ENCODE measurements at regions not wholly inside any gene's neighbourhood (a gene's known extent, or its start where the extent isn't known, plus 50 kb on each side); places are given as distances from the start of the nearest gene placed in this dataset.
"Not testable (repeated sequence)": the region's sequence is repeated elsewhere in the genome, so short reads cannot be mapped to it uniquely, and the experiment has no call there.

GRCh38 chr11:110347660-110348059, 51.2 kb upstream of the RDX start:
- no peak for DNase-seq (ENCODE audit: low spot score)

DNA sequence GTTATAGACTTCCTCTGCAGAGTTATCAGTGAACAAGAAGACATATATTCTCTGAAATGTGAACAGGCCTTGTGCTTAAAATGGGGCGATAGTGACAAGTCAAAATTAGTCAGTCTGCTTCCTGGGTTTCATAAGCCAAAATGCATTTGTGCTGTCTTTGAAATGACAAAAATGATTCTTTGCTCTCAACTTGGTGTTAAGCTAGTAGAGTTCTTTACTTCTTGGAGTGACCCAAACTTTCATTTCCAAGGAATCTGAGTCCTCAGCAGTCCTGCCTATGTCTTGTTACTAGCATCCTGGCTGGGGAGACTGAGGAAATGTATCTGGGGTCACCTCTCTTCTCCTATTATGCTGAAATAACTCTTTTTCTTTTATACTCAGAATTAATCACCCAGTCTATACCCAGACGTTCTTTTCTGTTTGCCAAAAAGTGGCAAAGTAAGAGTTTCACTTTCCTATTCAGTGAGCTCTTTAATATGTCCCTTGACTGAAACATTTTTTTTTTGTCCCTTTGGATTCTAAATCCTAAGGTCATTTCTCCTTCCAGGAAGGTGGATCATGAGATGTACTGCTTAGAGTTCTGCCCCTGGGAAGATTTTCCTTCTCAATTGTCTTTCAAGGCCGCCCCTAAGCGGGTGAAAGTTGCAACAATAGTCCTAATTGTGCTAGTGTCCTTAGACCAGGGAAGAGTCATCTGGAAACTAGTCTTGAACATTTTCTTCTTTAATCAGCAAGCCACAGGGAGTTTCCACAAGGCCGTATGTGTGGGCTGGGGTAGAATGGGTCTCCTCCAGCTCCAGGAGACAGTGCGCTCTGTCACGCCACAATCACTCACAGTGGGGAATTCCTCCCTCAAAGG, 53.0 kb upstream of the RDX start:
- ATAC-seq (peak; percentile 68), DNase-seq (ENCODE audit: low spot score) (no peak)

More at GRCh38 chr11:110347660-110348059, 51.2 kb upstream of the RDX start:
- no peak for ATAC-seq

DNA sequence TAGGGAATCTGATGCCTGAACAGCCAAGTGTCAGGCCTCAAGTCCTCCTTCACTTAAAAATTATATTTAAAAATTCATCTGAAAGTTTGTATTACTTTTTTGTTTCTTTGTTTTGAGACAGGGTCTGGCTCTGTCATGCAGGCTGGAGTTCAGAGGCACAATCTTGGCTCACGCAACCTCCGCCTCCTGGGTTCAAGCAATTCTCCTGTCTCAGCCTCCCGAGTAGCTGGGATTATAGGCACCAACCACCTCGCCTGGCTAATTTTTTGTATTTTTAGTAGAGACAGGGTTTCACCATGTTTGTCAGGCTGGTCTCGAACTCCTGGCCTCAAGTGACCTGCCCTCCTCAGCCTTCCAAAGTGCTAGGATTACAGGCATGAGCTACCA, 53.6 kb upstream of the RDX start:
- DNase-seq (ENCODE audit: low spot score); ATAC-seq: not testable (repeated sequence)

GRCh38 chr11:110355011-110355744, 58.8 kb upstream of the RDX start:
- DNase-seq (ENCODE audit: low spot score) (peak; percentile 49), ATAC-seq (peak; percentile 71)

GRCh38 chr11:110356762-110357671, 60.6 kb upstream of the RDX start:
- ATAC-seq (peak; percentile 88), DNase-seq (ENCODE audit: low spot score) (no peak)

GRCh38 chr11:110358336-110358735, 61.9 kb upstream of the RDX start:
- DNase-seq (ENCODE audit: low spot score) (no peak), ATAC-seq (no peak)

- ATAC-seq; DNase-seq (ENCODE audit: low spot score): not testable (repeated sequence)
Observed at GRCh38 chr11:110360781-110361408, 64.5 kb upstream of the RDX start.

DNA sequence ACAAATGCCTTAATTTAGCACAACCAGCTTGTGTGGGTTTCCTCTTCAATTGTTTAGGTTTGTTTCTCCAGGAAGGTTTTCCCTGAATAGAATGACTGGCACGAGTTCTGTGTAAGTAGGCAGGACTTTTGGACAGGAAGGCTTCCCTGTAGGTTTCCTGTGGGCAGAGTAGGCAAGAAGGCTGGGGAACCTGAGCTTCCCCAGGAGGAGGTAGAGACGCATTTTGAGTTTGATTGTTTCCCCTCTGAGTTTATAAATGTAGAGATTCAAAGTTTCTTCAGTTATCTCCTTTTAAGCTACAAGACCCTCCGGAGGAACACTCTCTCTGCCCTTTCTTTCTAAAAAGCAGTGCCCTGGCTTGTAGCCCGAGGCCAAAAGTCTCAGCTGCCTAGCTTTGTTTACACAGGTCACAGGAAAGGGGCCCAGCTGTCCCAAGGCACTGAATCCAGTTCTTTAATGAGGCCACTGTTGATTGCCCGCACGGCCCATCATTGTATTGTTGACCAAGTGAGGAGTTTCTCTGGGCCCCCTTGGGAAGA, 66.6 kb upstream of the RDX start:
- DNase-seq (ENCODE audit: low spot score) (peak; percentile 81), ATAC-seq (peak; percentile 93)

DNA sequence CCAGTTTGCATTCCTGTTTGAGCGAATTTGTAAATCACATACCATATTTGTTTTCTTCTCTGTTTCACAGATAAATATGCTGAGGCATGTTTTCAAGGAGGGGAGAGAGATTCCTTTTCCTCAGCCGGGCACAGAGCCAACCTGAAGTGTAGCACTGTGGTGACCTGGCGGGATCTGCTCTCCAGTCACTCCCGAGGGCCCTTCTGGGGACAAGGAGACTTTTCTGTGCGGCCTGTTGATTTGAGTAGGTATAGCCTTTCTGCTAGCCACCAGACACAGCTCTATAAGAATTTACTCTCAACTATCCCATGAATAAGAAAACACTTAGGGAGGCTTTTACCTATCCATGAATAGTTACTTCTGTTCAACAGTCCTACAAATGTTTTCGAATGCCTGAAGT, 63.5 kb upstream of the FDX1 start:
- no peak for DNase-seq (ENCODE audit: low spot score)

DNA sequence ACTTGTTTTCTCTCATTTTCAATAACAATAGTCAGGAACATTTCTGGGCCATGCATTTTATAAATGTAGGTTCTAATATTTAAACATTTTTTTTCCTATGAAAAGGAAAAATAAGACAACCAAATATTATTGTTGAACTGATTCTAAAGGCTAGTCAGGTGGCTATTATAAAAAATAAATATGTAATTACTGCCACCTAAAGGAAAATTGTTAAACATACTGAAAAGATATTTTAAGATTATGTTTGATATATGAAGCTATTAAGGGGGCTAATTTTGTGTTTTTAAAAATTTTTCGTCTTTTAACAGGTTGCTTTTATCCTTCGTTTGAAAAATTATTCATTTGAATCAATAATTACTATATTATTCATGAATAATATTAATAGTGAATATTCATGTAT, 62.2 kb upstream of the FDX1 start:
- DNase-seq (ENCODE audit: low spot score) (no peak), ATAC-seq (no peak)

More for the DNA sequence above, 63.5 kb upstream of the FDX1 start:
- no peak for ATAC-seq

- DNase-seq (ENCODE audit: low spot score) (no peak), ATAC-seq (no peak)
Observed at GRCh38 chr11:110371084-110371483, 58.7 kb upstream of the FDX1 start.

DNA sequence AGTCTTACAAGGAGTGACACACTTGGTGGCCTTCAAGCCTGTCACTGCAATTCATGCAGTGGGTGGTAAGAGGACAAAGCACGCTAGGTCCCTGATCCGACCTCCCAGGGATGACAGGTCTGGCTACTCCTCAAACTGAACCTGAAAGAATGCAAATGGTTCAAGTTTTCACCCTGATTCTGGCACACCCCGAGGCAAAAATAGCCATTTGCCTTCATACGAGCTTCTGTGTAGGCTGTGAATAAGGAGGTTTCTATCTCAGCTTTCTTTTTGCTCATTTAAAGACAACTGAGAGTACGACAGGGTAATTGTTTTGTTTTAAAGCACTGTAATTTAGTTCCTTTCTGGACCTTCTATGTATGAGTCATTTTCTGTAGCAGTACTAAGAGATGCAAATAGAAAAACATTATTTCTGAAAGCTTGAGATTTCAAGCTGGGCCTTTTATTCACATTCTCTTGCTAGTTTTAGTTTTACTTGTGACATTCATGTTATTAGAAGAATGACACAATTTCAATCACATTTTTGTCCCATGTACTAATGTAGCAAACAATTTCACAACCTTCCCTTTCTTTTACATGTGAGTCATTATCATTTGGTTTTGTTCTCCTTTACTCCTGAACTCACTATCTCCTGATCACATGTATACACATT, 56.6 kb upstream of the FDX1 start:
- ATAC-seq (no peak), DNase-seq (ENCODE audit: low spot score) (no peak)

DNA sequence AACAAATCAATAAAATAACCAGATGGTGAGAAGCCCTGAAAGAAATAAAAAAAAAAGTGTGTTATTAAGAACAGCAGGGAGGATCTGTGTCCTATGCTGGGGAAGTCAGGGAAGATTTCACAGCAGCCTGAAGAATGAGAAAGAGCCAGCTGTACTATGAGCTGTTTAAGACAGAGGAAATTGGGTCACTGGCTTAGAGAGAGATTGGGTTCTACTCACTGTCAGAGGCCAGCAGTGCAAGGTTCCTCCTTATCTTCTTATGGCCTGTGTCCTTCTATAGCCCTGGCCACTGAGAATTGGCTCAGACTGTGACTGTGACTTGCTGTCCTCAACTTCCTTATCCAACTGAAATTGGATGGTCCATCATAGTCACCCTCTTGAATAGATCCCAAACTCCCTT, 54.8 kb upstream of the FDX1 start:
- DNase-seq (ENCODE audit: low spot score) (no peak), ATAC-seq (peak; percentile 38)

GRCh38 chr11:110375351-110375750, 54.4 kb upstream of the FDX1 start:
- DNase-seq (ENCODE audit: low spot score) (no peak), ATAC-seq (no peak)

DNA sequence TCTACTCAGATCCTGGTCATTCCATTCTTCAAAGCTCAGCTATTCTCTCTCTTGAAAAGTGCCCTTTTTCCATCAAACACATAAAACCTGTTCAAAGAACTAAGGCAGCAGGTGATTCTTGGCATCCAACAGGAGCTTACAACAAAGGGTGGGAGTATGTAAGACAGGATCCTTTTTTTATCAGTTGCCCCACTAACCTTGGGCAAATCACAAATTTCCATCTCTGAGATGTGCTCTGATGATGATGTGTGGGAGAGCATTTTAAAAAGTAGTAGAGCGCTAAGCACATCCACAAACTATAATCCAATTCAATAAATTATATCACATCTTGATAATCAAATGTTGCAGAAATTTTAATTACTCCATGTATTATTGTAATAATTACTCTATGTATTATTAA, 53.7 kb upstream of the FDX1 start:
- ATAC-seq (no peak), DNase-seq (ENCODE audit: low spot score) (no peak)

DNA sequence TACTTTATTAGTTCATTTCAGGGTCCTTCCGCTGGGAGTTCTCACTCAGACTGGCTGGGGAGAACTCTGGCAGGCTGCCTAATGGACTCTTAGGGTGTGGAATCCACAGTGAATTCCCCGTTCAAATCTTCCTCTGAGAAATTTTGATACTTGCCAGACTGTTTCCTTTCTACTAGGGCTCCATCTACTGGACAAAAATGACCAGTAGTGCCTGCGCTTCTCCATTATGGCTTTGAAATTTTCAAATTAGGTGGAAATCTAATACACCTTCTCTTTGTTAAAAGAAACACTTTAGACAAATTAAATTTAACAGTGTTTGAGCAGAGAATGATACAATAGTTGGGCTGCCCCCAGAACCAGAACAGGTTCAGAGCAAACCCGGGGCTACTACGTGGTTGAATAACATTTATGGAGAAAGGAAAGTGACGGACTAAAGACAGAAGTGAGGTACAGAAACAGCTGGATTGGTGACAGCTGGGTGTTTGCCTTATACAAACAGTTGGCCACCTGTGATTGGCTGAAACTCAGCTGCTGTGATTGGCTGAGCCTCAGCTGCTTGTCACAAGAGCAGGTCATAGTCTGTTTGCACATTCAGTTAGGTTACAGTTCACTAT, 52.9 kb upstream of the FDX1 start:
- ATAC-seq (peak; percentile 87), DNase-seq (ENCODE audit: low spot score) (peak; percentile 90)

DNA sequence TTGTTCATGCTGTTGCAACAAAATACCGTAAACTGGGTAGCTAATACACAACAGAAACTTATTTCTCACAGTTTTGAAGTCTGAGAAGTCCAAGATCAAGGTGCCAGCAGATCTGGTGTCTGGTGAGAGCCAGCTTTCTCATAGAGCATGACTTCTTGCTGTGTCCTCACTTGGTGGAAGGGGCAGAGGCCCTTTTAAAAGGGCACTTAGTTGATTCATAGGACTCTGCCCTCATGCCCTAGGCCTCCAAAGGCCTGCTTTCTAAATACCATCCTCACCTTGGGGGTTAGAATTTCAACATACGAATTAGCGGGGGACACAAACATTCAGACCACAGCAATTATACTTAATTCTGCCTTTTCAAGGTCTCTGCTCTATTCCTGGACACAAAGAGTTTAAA, 52.3 kb upstream of the FDX1 start:
- peak; percentile 50 for DNase-seq (ENCODE audit: low spot score)
- ATAC-seq: peak; percentile 50

DNA sequence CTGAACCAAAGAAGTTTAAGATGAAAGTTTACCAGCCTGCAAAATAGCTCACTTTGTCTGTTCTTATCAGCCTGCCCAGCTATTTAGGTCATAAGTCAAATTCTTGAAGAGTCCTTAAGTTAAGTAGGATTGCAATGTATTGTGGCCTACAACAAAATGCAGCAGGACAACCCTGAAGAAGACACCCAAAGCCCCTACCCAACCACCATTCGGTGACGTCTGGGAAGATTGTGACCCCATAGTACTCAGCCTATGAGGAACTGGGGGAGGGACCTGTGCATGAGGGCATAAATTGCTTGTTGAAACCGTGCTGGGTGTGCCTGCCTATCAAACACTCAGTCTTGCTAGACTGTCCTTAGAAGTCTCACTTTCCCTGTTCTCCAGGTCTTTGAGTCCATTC, 50.5 kb upstream of the FDX1 start:
- no peak for ATAC-seq
- no peak for DNase-seq (ENCODE audit: low spot score)

DNA sequence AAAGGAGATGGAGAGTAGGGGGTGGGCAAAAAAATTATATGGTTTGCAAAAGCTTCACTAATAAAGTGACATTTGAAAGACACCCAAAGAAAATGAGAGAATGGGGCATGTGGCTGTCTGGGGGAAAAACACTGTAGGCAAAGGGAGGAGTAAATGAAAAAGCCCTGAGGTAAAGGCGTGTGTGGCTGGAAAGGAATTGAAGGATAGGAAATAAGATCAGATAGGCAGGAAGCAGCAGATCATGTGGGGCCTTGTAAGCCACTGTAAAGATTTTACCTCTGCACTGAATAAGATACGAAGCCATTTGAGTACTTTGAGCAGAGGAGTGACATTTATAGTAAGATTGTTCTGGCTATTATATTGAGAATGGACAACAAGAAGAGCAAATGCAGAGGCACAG, 49.8 kb upstream of the FDX1 start:
- no peak for DNase-seq (ENCODE audit: low spot score)
- no peak for ATAC-seq

Measured in left lobe of liver (tissue), 2 donors.